Activated gamma-delta T cell treated with Interleukin-2 at 50 U/mL for 16 hours (primary cell): ENCODE measurements at regions not wholly inside any gene's neighbourhood (a gene's known extent, or its start where the extent isn't known, plus 50 kb on each side); places are given as distances from the start of the nearest gene placed in this dataset.
"Not testable (repeated sequence)": the region's sequence is repeated elsewhere in the genome, so short reads cannot be mapped to it uniquely, and the experiment has no call there.

ENCODE experiments used
- DNase-seq: peaks from one replicate; pipeline ENCODE4 v3.0.0-alpha.2; 2020

- DNase-seq, result not testable (repeated sequence)
These were observed 435.2 kb downstream of the ZNF479 start for GRCh38 chr7:56697058-56697457.

- no peak for DNase-seq
These were observed 445.9 kb downstream of the ZNF479 start for GRCh38 chr7:56686276-56686859.

GRCh38 chr7:56639173-56639746, 493.0 kb downstream of the ZNF479 start:
- no peak for DNase-seq

- no peak for DNase-seq
These were observed 493.7 kb upstream of the NUPR2 start for GRCh38 chr7:56609852-56610355.

GRCh38 chr7:56605146-56605545, 488.9 kb upstream of the NUPR2 start:
- DNase-seq, result no peak

- DNase-seq, result no peak
These were observed 462.4 kb upstream of the NUPR2 start for GRCh38 chr7:56578612-56579011.

- DNase-seq, result no peak
These were observed 454.8 kb upstream of the NUPR2 start for GRCh38 chr7:56570968-56571367.

GRCh38 chr7:56538541-56539429, 422.6 kb upstream of the NUPR2 start:
- no peak for DNase-seq

GRCh38 chr7:56537952-56538351, 421.7 kb upstream of the NUPR2 start:
- no peak for DNase-seq

GRCh38 chr7:56537477-56537876, 421.3 kb upstream of the NUPR2 start:
- no peak for DNase-seq

GRCh38 chr7:56495165-56495564, 378.9 kb upstream of the NUPR2 start:
- DNase-seq, result no peak

- DNase-seq, result no peak
These were observed 377.7 kb upstream of the NUPR2 start for GRCh38 chr7:56493704-56494450.

GRCh38 chr7:56493196-56493595, 377.0 kb upstream of the NUPR2 start:
- no peak for DNase-seq

GRCh38 chr7:56491636-56492425, 375.6 kb upstream of the NUPR2 start:
- no peak for DNase-seq

GRCh38 chr7:56483861-56484550, 367.8 kb upstream of the NUPR2 start:
- no peak for DNase-seq

GRCh38 chr7:56483153-56483552, 366.9 kb upstream of the NUPR2 start:
- no peak for DNase-seq

- no peak for DNase-seq
These were observed 363.5 kb upstream of the NUPR2 start for GRCh38 chr7:56479748-56480147.

- DNase-seq, result no peak
These were observed 362.9 kb upstream of the NUPR2 start for GRCh38 chr7:56479136-56479535.

- DNase-seq, result no peak
These were observed 358.1 kb upstream of the NUPR2 start for GRCh38 chr7:56474271-56474670.

- no peak for DNase-seq
These were observed 355.6 kb upstream of the NUPR2 start for GRCh38 chr7:56471811-56472210.
